K562 (cell line): ENCODE measurements at regions not wholly inside any gene's neighbourhood (a gene's known extent, or its start where the extent isn't known, plus 50 kb on each side); places are given as distances from the start of the nearest gene placed in this dataset.

Source experiments
- ATAC-seq: fragments of 200-7000 bp; cut with Tn5 transposase; 3 replicates; pipeline ENCODE4 v1.9.1; 2020; ENCODE audit warnings: moderate library complexity
- BruUV-seq: library from RNA; stranded (reverse); fragments of 400-500 nt; replicated peaks from 2 replicates; lab custom pipeline; 2021; lab: Mats Ljungman, UMichigan
- CTCF ChIA-PET: fragments of 300-600 bp; formaldehyde crosslinking; extraction: SDS; loops from one replicate; lab custom pipeline; 2021; ENCODE audit warnings: low intra/inter-chr PET ratio; lab: Yijun Ruan, JAX
- POLR2A ChIA-PET: fragments of 300-600, 350-650 bp; sonication (Branson Sonifier 250); formaldehyde crosslinking; extraction: SDS; loops from one replicate; lab custom pipeline; 2021; ENCODE audit warnings: antibody characterized with exemption, inconsistent platforms; lab: Yijun Ruan, JAX
- DNase-seq, 4 experiments: peaks; one replicate each; pipeline versions ENCODE4 v3.0.0 to v3.0.0-alpha.2; 2011 to 2018; ENCODE audit warnings: low spot score in 3 of 4, mixed read lengths in 3 of 4; ENCODE audit errors: extremely low read depth in 1 of 4
- FAIRE-seq: peaks from 2 replicates; lab custom pipeline; 2011; peaks lifted over from hg19 to GRCh38; lab: Jason Lieb, UNC
- H2AFZ ChIP-seq: 2 replicates; pipeline ENCODE4 v1.6.0; 2011; ENCODE audit warnings: low read depth, low read length, control low read depth, inconsistent platforms
- H3K27ac ChIP-seq: fragments of 200-600 bp; 3 replicates; pipeline ENCODE4 v1.8.0; 2011; ENCODE audit warnings: low read depth, mild to moderate bottlenecking, control low read depth, inconsistent platforms, low read length, moderate library complexity, mixed read lengths; ENCODE audit errors: extremely low read depth
- H3K27me3 ChIP-seq, 2 experiments: fragments of 300-600 bp in 1 of 2; 2 replicates in 1 of 2; 3 replicates in 1 of 2; pipeline versions ENCODE4 v1.6.0 to v1.8.0; 2011; ENCODE audit warnings: inconsistent platforms in 2 of 2, low read length in 2 of 2, mild to moderate bottlenecking in 1 of 2, mixed read lengths in 1 of 2, moderate library complexity in 1 of 2; ENCODE audit not compliant: control insufficient read depth in 2 of 2, insufficient read depth in 2 of 2
- H3K36me3 ChIP-seq: fragments of 300-600 bp; 3 replicates; pipeline ENCODE4 v1.8.0; 2011; ENCODE audit warnings: mild to moderate bottlenecking, low read length, inconsistent platforms; ENCODE audit not compliant: control insufficient read depth, insufficient read depth
- H3K4me1 ChIP-seq, 2 experiments: fragments of 200-600 bp in 1 of 2; replicated peaks in 1 of 2; 2 replicates in 1 of 2; 3 replicates in 1 of 2; pipeline versions ENCODE4 v1.5.1 to v1.8.0; 2011; ENCODE audit warnings: inconsistent platforms in 2 of 2, low read length in 2 of 2, mild to moderate bottlenecking in 1 of 2, mixed read lengths in 1 of 2, moderate library complexity in 1 of 2; ENCODE audit not compliant: control insufficient read depth in 2 of 2, insufficient read depth in 2 of 2
- H3K4me2 ChIP-seq: 2 replicates; pipeline ENCODE4 v1.6.1; 2011; ENCODE audit warnings: low read length, control low read depth, inconsistent platforms, mixed read lengths; ENCODE audit not compliant: insufficient read depth
- H3K4me3 ChIP-seq: fragments of 200-600 bp; sonication (generic), shearing (Covaris generic); 2 replicates; pipeline ENCODE4 v1.5.1; 2016; ENCODE audit warnings: control low read depth, inconsistent platforms
- H3K79me2 ChIP-seq: fragments of 200-600 bp; 3 replicates; pipeline ENCODE4 v1.8.0; 2011; ENCODE audit warnings: low read length, inconsistent platforms; ENCODE audit not compliant: control insufficient read depth, insufficient read depth
- H3K9ac ChIP-seq, 2 experiments: 2 replicates each; pipeline versions ENCODE4 v1.6.0 to v1.6.1; 2011; ENCODE audit warnings: low read depth in 2 of 2, low read length in 2 of 2, control low read depth in 1 of 2, inconsistent platforms in 1 of 2, mild to moderate bottlenecking in 1 of 2, mixed read lengths in 1 of 2; ENCODE audit not compliant: insufficient read depth in 1 of 2
- H3K9me1 ChIP-seq: one replicate; pipeline ENCODE4 v1.6.0; 2011; ENCODE audit warnings: inconsistent platforms, mild to moderate bottlenecking, low read length, moderate library complexity; ENCODE audit not compliant: control insufficient read depth, insufficient read depth
- H3K9me3 ChIP-seq: replicated peaks from 2 replicates; pipeline ENCODE4 v1.5.1; 2011; ENCODE audit warnings: low read depth, low read length, inconsistent platforms; ENCODE audit not compliant: control insufficient read depth, insufficient read depth
- H4K20me1 ChIP-seq: replicated peaks from 2 replicates; pipeline ENCODE4 v1.6.1; 2011; ENCODE audit warnings: low read length, inconsistent platforms, mixed read lengths; ENCODE audit not compliant: control insufficient read depth, insufficient read depth
- BACH1 ChIP-seq: fragments of 200-800 bp; sonication (Bioruptor generic); IDR thresholded peaks from 2 replicates; pipeline ENCODE4 v1.6.1; 2016; ENCODE audit warnings: missing genetic modification characterization, missing compliant biosample characterization
- BCLAF1 ChIP-seq, 2 experiments: fragments of 450-650 bp in 1 of 2; IDR thresholded peaks; 2 replicates each; pipeline ENCODE4 v1.6.1; 2011 to 2017; ENCODE audit warnings: low read depth in 2 of 2, antibody characterized with exemption in 1 of 2, borderline replicate concordance in 1 of 2, low read length in 1 of 2, mild to moderate bottlenecking in 1 of 2, mixed read lengths in 1 of 2; ENCODE audit not compliant: control insufficient read depth in 1 of 2
- BHLHE40 ChIP-seq: IDR thresholded peaks from 2 replicates; pipeline ENCODE4 v1.6.1; 2011; ENCODE audit warnings: low read length, improper control_type of control experiment
- CEBPB ChIP-seq: fragments of 450-650 bp; IDR thresholded peaks from 2 replicates; pipeline ENCODE4 v1.6.1; 2016; ENCODE audit warnings: missing genetic modification characterization, missing compliant biosample characterization
- EHMT2 ChIP-seq: fragments of 450-650 bp; IDR thresholded peaks from 2 replicates; pipeline ENCODE4 v1.6.1; 2018; ENCODE audit warnings: antibody characterized with exemption
- GABPB1 ChIP-seq: sonication (generic); formaldehyde crosslinking; IDR thresholded peaks from 2 replicates; pipeline ENCODE4 v1.8.0; 2022; ENCODE audit warnings: mild to moderate bottlenecking, missing genetic modification reagents
- KLF13 ChIP-seq: fragments of 450-650 bp; IDR thresholded peaks from 2 replicates; pipeline ENCODE4 v1.6.1; 2016; ENCODE audit warnings: missing genetic modification characterization, low read depth, mild to moderate bottlenecking, missing compliant biosample characterization, moderate library complexity, borderline replicate concordance
- PML ChIP-seq: IDR thresholded peaks from 2 replicates; pipeline ENCODE4 v1.6.1; 2012; ENCODE audit warnings: low read length, inconsistent platforms
- SRSF1 ChIP-seq: fragments of 200-400 bp; formaldehyde crosslinking; IDR thresholded peaks from 2 replicates; pipeline ENCODE4 v1.6.1; 2017; ENCODE audit warnings: mild to moderate bottlenecking, low read depth, low read length, moderate library complexity
- TRIM24 ChIP-seq, 2 experiments: fragments of 450-650 bp; IDR thresholded peaks; 2 replicates each; pipeline ENCODE4 v1.6.1; 2016
- XRCC3 ChIP-seq: fragments of 450-650 bp; IDR thresholded peaks from 2 replicates; pipeline ENCODE4 v1.6.1; 2017; ENCODE audit warnings: mild to moderate bottlenecking, moderate library complexity
- ZBTB5 ChIP-seq: fragments of 450-650 bp; IDR thresholded peaks from 2 replicates; pipeline ENCODE4 v1.6.1; 2017; ENCODE audit warnings: antibody characterized with exemption
- WGBS: fragments of 100-300 bp; shearing (Covaris generic); methylation state at CpG from one replicate; pipeline ENCODE4 v1.1.6; 2016; ENCODE audit warnings: low coverage, mixed read lengths; ENCODE audit not compliant: insufficient coverage; ENCODE audit errors: missing lambda C conversion rate; 5-methylcytosine and 5-hydroxymethylcytosine counted together
- in situ Hi-C: fragments of 300-500 bp; cut with MboI; formaldehyde crosslinking; loops from 4 replicates; pipeline ENCODE4 v1.15.0; 2018; ENCODE audit warnings: inconsistent platforms, mixed read lengths
- intact Hi-C: fragments of 100-400 bp; cut with micrococcal nuclease; formaldehyde crosslinking; loops from 2 replicates; pipeline ENCODE4 v1.14.2; 2022

- TF ChIP-seq GABPB1 (no peak), BACH1 (tag) (no peak)
Measured at GRCh38 chr5:9789777-9790176, 159.6 kb upstream of the TAS2R1 start (continued).

- H3K27me3 ChIP-seq, result no peaks in the 10 kb centered on the region
- no peaks in the 10 kb centered on the region for H4K20me1 ChIP-seq
- ATAC-seq (no peak), FAIRE-seq (no peak), DNase-seq (no peak)
- intact Hi-C loops (no loop called here), in situ Hi-C loops (no loop called here)
- no peak overlapping the region for H3K4me3 ChIP-seq
- no TSS peak for BruUV-seq
- H3K36me3 ChIP-seq, result no peaks in the 10 kb centered on the region
- 0% methylated on average over 8 of the region's 8 CpGs for WGBS
- no peak overlapping the region for H3K27ac ChIP-seq
- H3K9me1 ChIP-seq, result no peaks in the 10 kb centered on the region
- H3K9me3 ChIP-seq, result no peaks in the 10 kb centered on the region
- H3K79me2 ChIP-seq, result no peaks in the 10 kb centered on the region
- ChIA-PET CTCF (no interaction called here), POLR2A (interaction anchor here (0.6 to 0.7 kb wide), 3 partner anchors 8 to 40 kb away, joined by 3 read pairs; no protein-coding TSS in a partner anchor)
- H2AFZ ChIP-seq, result no peak overlapping the region
- no peak overlapping the region for H3K9ac ChIP-seq
- no peak overlapping the region for H3K4me2 ChIP-seq
- H3K4me1 ChIP-seq, result no peaks in the 10 kb centered on the region
- TF ChIP-seq PML, result no peak
- no peak for TF ChIP-seq BHLHE40
- no peak for TF ChIP-seq SRSF1
- no peak for TF ChIP-seq XRCC3
- no peak for TF ChIP-seq BCLAF1 (IDR thresholded peaks at IDR 0.05; ENCODE audit: borderline replicate concordance in 1 of 2, control insufficient read depth in 1 of 2, low read depth in 2 of 2, low read length in 1 of 2)
- TF ChIP-seq CEBPB (tag), result no peak
- no peak for TF ChIP-seq ZBTB5
- TF ChIP-seq TRIM24 (IDR thresholded peaks at IDR 0.05), result no peak
- no peak for TF ChIP-seq KLF13
- no peak for TF ChIP-seq EHMT2
Measured at GRCh38 chr5:9787861-9788600, 157.9 kb upstream of the TAS2R1 start.
